ENCODE measurements at regions not wholly inside any gene's neighbourhood (a gene's known extent, or its start where the extent isn't known, plus 50 kb on each side); places are given as distances from the start of the nearest gene placed in this dataset.
A peak's percentile ranks its signal among the peaks of the same experiment; 100 is the strongest.

DNA sequence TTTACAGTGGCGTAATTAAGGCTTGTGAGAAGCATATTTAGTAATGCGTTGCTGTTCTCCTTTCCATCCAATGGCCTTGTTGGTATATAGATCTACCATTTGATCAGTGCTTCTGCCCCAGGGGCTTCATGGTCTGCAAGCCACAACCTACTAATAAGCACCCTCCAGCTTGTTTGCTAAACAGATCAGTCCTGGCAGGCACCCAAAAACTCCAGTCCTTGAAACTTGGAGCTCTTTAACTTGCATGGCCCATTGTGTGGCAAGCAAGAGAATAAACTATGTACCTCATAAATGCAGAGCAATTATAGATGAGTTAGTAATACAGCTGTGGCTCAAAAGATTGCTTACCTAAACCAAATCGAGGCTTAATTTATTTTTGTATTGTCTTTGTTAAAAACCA, 158.5 kb downstream of the FTCDNL1 start:
- H3K79me2 ChIP-seq (ENCODE audit: insufficient read depth) = no peaks in the 10 kb centered on the region
- H3K9me2 ChIP-seq = no peaks in the 10 kb centered on the region
- no peak overlapping the region for H2AFZ ChIP-seq (ENCODE audit: low read depth)
- WGBS (ENCODE audit: low lambda C conversion rate) = 10% methylated on average over 3 of the region's 3 CpGs
- ChIA-PET CTCF (interaction anchor here (3.1 kb wide), 1 partner anchor 47 kb away, joined by 11 read pairs; no protein-coding TSS in a partner anchor), POLR2A (no interaction called here)
- no peak overlapping the region for H3K27ac ChIP-seq (ENCODE audit: low read depth in 2 of 2, low read length in 1 of 2)
- H3K9me3 ChIP-seq = no peaks in the 10 kb centered on the region
- no peaks in the 10 kb centered on the region for H4K20me1 ChIP-seq (ENCODE audit: insufficient read depth)
- H3F3A ChIP-seq (replicated peaks; ENCODE audit: insufficient read depth) = no peaks in the 10 kb centered on the region
- no peaks in the 10 kb centered on the region for H3K36me3 ChIP-seq (replicated peaks in 1 of 2; ENCODE audit: control insufficient read depth in 1 of 2, insufficient read depth in 2 of 2, low read length in 1 of 2)
- no peaks in the 10 kb centered on the region for H3K4me1 ChIP-seq (ENCODE audit: control insufficient read depth in 1 of 2, insufficient read depth in 2 of 2, low read depth in 1 of 2, low read length in 1 of 2)
- no peaks in the 10 kb centered on the region for H3K27me3 ChIP-seq (ENCODE audit: insufficient read depth)
- no peak overlapping the region for H3K9ac ChIP-seq
- peak; percentile 11 for DNase-seq
- H3K4me3 ChIP-seq (ENCODE audit: low read depth in 2 of 2, low read length in 1 of 2) = no peak overlapping the region
- H3K4me2 ChIP-seq = no peak overlapping the region
- TF ChIP-seq POLR2AphosphoS5 (IDR thresholded peaks at IDR 0.05; ENCODE audit: low read depth, low read length) = no peak
- no peak for TF ChIP-seq FOSL2 (IDR thresholded peaks at IDR 0.05; ENCODE audit: borderline replicate concordance, low read depth)
- TF ChIP-seq ELF1 (IDR thresholded peaks at IDR 0.05) = no peak
- no peak for TF ChIP-seq RAD21 (IDR thresholded peaks at IDR 0.05; ENCODE audit: low read length)
- TF ChIP-seq SIN3A (IDR thresholded peaks at IDR 0.05; ENCODE audit: borderline replicate concordance, low read depth, low read length) = no peak
- TF ChIP-seq, protein P1, sequence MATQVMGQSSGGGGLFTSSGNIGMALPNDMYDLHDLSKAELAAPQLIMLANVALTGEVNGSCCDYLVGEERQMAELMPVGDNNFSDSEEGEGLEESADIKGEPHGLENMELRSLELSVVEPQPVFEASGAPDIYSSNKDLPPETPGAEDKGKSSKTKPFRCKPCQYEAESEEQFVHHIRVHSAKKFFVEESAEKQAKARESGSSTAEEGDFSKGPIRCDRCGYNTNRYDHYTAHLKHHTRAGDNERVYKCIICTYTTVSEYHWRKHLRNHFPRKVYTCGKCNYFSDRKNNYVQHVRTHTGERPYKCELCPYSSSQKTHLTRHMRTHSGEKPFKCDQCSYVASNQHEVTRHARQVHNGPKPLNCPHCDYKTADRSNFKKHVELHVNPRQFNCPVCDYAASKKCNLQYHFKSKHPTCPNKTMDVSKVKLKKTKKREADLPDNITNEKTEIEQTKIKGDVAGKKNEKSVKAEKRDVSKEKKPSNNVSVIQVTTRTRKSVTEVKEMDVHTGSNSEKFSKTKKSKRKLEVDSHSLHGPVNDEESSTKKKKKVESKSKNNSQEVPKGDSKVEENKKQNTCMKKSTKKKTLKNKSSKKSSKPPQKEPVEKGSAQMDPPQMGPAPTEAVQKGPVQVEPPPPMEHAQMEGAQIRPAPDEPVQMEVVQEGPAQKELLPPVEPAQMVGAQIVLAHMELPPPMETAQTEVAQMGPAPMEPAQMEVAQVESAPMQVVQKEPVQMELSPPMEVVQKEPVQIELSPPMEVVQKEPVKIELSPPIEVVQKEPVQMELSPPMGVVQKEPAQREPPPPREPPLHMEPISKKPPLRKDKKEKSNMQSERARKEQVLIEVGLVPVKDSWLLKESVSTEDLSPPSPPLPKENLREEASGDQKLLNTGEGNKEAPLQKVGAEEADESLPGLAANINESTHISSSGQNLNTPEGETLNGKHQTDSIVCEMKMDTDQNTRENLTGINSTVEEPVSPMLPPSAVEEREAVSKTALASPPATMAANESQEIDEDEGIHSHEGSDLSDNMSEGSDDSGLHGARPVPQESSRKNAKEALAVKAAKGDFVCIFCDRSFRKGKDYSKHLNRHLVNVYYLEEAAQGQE (IDR thresholded peaks at IDR 0.05; ENCODE audit: low read depth, low read length) = no peak
- TF ChIP-seq TAF1 (IDR thresholded peaks at IDR 0.05; ENCODE audit: borderline replicate concordance, low read depth, low read length) = no peak
- no peak for TF ChIP-seq TEAD4 (IDR thresholded peaks at IDR 0.05; ENCODE audit: borderline replicate concordance, insufficient read depth)
- no peak for TF ChIP-seq FOXM1 (IDR thresholded peaks at IDR 0.05; ENCODE audit: low read depth)
- TF ChIP-seq, protein P2, sequence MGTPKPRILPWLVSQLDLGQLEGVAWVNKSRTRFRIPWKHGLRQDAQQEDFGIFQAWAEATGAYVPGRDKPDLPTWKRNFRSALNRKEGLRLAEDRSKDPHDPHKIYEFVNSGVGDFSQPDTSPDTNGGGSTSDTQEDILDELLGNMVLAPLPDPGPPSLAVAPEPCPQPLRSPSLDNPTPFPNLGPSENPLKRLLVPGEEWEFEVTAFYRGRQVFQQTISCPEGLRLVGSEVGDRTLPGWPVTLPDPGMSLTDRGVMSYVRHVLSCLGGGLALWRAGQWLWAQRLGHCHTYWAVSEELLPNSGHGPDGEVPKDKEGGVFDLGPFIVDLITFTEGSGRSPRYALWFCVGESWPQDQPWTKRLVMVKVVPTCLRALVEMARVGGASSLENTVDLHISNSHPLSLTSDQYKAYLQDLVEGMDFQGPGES (IDR thresholded peaks at IDR 0.05; ENCODE audit: low read depth, low read length) = no peak
- no peak for TF ChIP-seq MEF2A (IDR thresholded peaks at IDR 0.05; ENCODE audit: borderline replicate concordance, low read depth)
- TF ChIP-seq RXRA (IDR thresholded peaks at IDR 0.05; ENCODE audit: borderline replicate concordance, low read depth) = no peak
- TF ChIP-seq MXI1 (IDR thresholded peaks at IDR 0.05; ENCODE audit: low read depth, low read length) = no peak
- TF ChIP-seq EZH2phosphoT487 (IDR thresholded peaks at IDR 0.05; ENCODE audit: borderline replicate concordance, low read depth) = no peak
- TF ChIP-seq JUND (IDR thresholded peaks at IDR 0.05) = no peak
- no peak for TF ChIP-seq FOXJ3 (CRISPR knock-in tag; IDR thresholded peaks at IDR 0.05)
- no peak for TF ChIP-seq CHD2 (IDR thresholded peaks at IDR 0.05; ENCODE audit: low read length, partially characterized antibody)
- TF ChIP-seq SMC3 (IDR thresholded peaks at IDR 0.05; ENCODE audit: low read depth, low read length) = no peak
- TF ChIP-seq, protein P3, sequence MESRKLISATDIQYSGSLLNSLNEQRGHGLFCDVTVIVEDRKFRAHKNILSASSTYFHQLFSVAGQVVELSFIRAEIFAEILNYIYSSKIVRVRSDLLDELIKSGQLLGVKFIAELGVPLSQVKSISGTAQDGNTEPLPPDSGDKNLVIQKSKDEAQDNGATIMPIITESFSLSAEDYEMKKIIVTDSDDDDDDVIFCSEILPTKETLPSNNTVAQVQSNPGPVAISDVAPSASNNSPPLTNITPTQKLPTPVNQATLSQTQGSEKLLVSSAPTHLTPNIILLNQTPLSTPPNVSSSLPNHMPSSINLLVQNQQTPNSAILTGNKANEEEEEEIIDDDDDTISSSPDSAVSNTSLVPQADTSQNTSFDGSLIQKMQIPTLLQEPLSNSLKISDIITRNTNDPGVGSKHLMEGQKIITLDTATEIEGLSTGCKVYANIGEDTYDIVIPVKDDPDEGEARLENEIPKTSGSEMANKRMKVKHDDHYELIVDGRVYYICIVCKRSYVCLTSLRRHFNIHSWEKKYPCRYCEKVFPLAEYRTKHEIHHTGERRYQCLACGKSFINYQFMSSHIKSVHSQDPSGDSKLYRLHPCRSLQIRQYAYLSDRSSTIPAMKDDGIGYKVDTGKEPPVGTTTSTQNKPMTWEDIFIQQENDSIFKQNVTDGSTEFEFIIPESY (IDR thresholded peaks at IDR 0.05; ENCODE audit: borderline replicate concordance, low read depth) = no peak

Measured in SK-N-SH (cell line).